ENCODE measurements at regions not wholly inside any gene's neighbourhood (a gene's known extent, or its start where the extent isn't known, plus 50 kb on each side); places are given as distances from the start of the nearest gene placed in this dataset.

DNA sequence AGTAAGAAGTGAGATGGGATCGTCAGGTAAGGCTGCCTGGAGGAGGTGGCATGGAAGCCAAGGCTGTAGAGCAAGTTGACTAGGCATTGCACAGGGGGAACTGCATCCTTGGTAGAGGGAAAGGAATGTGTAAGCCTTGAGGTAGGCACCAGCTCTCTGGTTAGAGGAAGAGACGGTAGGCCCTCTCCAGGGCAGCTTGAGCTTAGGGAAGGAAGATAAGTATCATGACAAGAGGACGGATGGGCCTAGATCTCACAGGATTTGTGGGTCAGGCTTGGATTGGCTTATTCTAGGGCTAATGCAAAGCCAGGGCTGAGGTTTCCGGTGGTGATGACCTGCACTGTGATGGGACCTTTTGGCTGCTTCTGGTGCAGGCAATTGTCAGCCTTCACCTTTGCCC lies 1035.8 kb downstream of the TBC1D22A start:
- POLR2A ChIA-PET: no interaction called here
- ATAC-seq (no peak), DNase-seq (no peak)
- Mint-ChIP-seq H3K27ac (no peak overlapping the region), H3K4me1 (peaks cover 0 to 3% (median 0%) of the 10 kb centered on the region in 4 donors), H3K36me3 (peaks cover 0 to 9% (median 0%) of the 10 kb centered on the region in 3 donors), H3K9me3 (peaks cover 0 to 10% (median 0%) of the 10 kb centered on the region in 9 donors), H3K4me3 (no peak overlapping the region), H3K27me3 (peaks cover 0 to 47% (median 12%) of the 10 kb centered on the region in 5 donors)

- Mint-ChIP-seq H3K4me1 (peaks cover 0 to 3% (median 0%) of the 10 kb centered on the region in 4 donors), H3K27ac (no peak overlapping the region), H3K27me3 (peaks cover 0 to 40% (median 12%) of the 10 kb centered on the region in 5 donors), H3K9me3 (peaks cover 0 to 10% (median 0%) of the 10 kb centered on the region in 9 donors), H3K36me3 (peaks cover 0 to 9% (median 0%) of the 10 kb centered on the region in 3 donors), H3K4me3 (no peak overlapping the region)
- ATAC-seq (no peak), DNase-seq (no peak)
- POLR2A ChIA-PET: no interaction called here
Observed at GRCh38 chr22:47797342-47797945, 1035.0 kb downstream of the TBC1D22A start.

- DNase-seq (no peak), ATAC-seq (no peak)
- peaks cover 0 to 28% (median 6%) of the 10 kb centered on the region in 5 donors for H3K27me3 Mint-ChIP-seq
- H3K9me3 Mint-ChIP-seq: peaks cover 0 to 10% (median 0%) of the 10 kb centered on the region in 9 donors
- POLR2A ChIA-PET: no interaction called here
- no peaks in the 10 kb centered on the region for H3K4me1 Mint-ChIP-seq
- peaks cover 0 to 9% (median 0%) of the 10 kb centered on the region in 3 donors for H3K36me3 Mint-ChIP-seq
- no peak overlapping the region for H3K27ac Mint-ChIP-seq
- no peak overlapping the region for H3K4me3 Mint-ChIP-seq
Observed at GRCh38 chr22:47796128-47796908, 1033.9 kb downstream of the TBC1D22A start.

DNA sequence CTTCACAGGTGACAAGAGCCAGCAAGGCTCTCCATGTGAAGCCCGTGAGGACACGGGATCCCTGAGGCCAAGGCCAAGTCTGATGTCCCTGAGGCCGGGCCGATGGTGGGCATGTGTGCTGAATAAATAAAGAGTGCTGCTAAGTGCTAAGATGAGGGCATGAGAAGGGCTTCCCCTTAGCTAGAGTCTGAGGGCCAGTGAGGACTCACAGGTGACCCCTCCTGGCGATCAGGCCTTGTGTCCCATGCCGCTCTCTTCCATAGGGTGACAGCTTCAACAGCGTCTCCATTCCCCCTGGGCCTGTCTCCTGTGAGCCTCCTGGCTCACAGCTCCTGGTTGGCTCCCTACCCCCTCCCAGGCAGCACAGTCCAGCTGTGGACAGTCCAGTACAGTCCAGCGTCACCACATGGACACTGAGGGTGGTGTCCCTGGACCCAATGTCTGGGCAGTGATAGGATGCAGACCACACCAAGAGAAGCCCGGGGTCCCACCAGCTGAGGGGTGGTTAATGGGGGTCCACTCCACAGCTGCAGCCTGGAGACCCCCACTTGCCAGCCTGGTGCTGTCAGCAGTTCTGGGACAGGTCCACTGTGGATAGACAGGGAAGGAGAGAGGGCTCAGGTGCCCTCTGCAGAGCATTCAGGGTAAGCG lies 1033.2 kb downstream of the TBC1D22A start:
- no peak overlapping the region for H3K4me3 Mint-ChIP-seq
- POLR2A ChIA-PET: no interaction called here

DNA sequence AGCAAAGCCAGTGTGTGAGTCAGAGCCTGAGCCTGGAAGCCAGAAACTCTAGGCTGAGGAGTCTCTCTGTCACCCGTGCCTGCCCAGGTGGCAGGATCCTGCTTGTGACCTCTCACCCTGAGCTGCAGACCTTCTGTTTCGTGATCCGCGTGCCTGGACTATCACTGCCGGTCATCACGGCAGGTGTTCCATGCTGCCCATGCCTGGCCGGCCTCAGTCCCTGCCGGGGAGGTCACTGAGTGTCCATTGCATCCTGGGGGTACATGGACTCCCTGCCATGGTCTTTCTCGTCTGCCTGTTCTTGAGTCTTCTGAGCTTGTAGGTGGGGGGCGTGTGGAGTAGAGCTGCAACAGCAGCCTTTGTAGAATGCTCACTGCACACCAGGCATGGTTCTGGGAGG lies 1032.4 kb downstream of the TBC1D22A start:
- Mint-ChIP-seq H3K4me1 (no peaks in the 10 kb centered on the region), H3K9me3 (peaks cover 0 to 10% (median 0%) of the 10 kb centered on the region in 9 donors), H3K27ac (no peak overlapping the region), H3K27me3 (peaks cover 0 to 27% (median 6%) of the 10 kb centered on the region in 5 donors), H3K36me3 (peaks cover 0 to 9% (median 0%) of the 10 kb centered on the region in 3 donors), H3K4me3 (no peak overlapping the region)
- ATAC-seq: no peak
- no peak for DNase-seq
- POLR2A ChIA-PET: no interaction called here

More for the DNA sequence above, 1033.2 kb downstream of the TBC1D22A start:
- H3K27ac Mint-ChIP-seq: peak overlapping the region in 1 of 10 donors; percentile 31
- ATAC-seq (no peak), DNase-seq (no peak)
- no peaks in the 10 kb centered on the region for H3K4me1 Mint-ChIP-seq
- peaks cover 0 to 10% (median 0%) of the 10 kb centered on the region in 9 donors for H3K9me3 Mint-ChIP-seq
- H3K27me3 Mint-ChIP-seq: peaks cover 0 to 27% (median 6%) of the 10 kb centered on the region in 5 donors
- H3K36me3 Mint-ChIP-seq: peaks cover 0 to 9% (median 0%) of the 10 kb centered on the region in 3 donors

- POLR2A ChIA-PET: no interaction called here
- Mint-ChIP-seq H3K27ac (peak overlapping the region in 1 of 10 donors; percentile 1), H3K4me3 (no peak overlapping the region), H3K4me1 (no peaks in the 10 kb centered on the region), H3K27me3 (peaks cover 0 to 26% (median 6%) of the 10 kb centered on the region in 5 donors), H3K36me3 (peaks cover 0 to 6% (median 0%) of the 10 kb centered on the region in 3 donors), H3K9me3 (peaks cover 0 to 5% (median 0%) of the 10 kb centered on the region in 9 donors)
- no peak for ATAC-seq
- DNase-seq: peak in 1 of 10 donors; percentile 8
Observed at GRCh38 chr22:47793304-47794101, 1031.1 kb downstream of the TBC1D22A start.

DNA sequence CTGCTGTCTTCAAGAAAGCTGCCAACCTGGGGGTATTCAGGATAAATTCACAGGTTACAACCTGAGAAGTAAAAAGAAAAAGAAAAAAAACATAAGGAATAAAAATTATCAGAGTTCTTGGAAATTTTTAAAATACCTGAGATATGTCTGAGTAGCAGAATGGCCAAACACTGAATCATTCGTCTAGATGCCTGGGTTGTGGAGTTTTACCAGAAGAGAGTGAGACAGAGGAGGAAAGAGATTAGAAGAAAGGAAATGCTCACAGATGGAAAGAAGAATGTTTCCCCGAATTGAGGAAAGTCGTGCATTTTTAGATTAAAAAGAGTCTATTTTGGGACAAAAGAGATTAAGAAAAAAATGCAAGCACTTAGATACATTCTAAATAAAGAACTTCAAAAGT lies 1026.7 kb downstream of the TBC1D22A start:
- ATAC-seq (no peak), DNase-seq (no peak)
- Mint-ChIP-seq H3K36me3 (peaks cover 0 to 9% (median 0%) of the 10 kb centered on the region in 3 donors), H3K4me3 (no peak overlapping the region), H3K9me3 (peaks cover 0 to 15% (median 0%) of the 10 kb centered on the region in 9 donors), H3K4me1 (no peaks in the 10 kb centered on the region), H3K27me3 (peaks cover 5 to 35% (median 20%) of the 10 kb centered on the region in 5 donors), H3K27ac (no peak overlapping the region)
- POLR2A ChIA-PET: no interaction called here

GRCh38 chr22:47788461-47788860 lies 1026.0 kb downstream of the TBC1D22A start:
- H3K27me3 Mint-ChIP-seq: peaks cover 5 to 42% (median 23%) of the 10 kb centered on the region in 5 donors

GRCh38 chr22:47787501-47788227 lies 1025.2 kb downstream of the TBC1D22A start:
- H3K27me3 Mint-ChIP-seq: peaks cover 5 to 43% (median 23%) of the 10 kb centered on the region in 5 donors
- no peak for ATAC-seq
- DNase-seq: no peak
- POLR2A ChIA-PET: no interaction called here
- H3K9me3 Mint-ChIP-seq: peaks cover 0 to 15% (median 0%) of the 10 kb centered on the region in 9 donors
- H3K27ac Mint-ChIP-seq: no peak overlapping the region
- no peak overlapping the region for H3K4me3 Mint-ChIP-seq
- H3K4me1 Mint-ChIP-seq: no peaks in the 10 kb centered on the region
- peaks cover 0 to 9% (median 0%) of the 10 kb centered on the region in 3 donors for H3K36me3 Mint-ChIP-seq

More at GRCh38 chr22:47788461-47788860, 1026.0 kb downstream of the TBC1D22A start:
- peaks cover 0 to 15% (median 0%) of the 10 kb centered on the region in 9 donors for H3K9me3 Mint-ChIP-seq
- no peak overlapping the region for H3K27ac Mint-ChIP-seq
- DNase-seq: no peak
- ATAC-seq: no peak
- no peak overlapping the region for H3K4me3 Mint-ChIP-seq
- H3K36me3 Mint-ChIP-seq: peaks cover 0 to 9% (median 0%) of the 10 kb centered on the region in 3 donors
- no peaks in the 10 kb centered on the region for H3K4me1 Mint-ChIP-seq
- POLR2A ChIA-PET: no interaction called here

GRCh38 chr22:47786650-47787290 lies 1024.3 kb downstream of the TBC1D22A start:
- no peak for ATAC-seq
- Mint-ChIP-seq H3K4me1 (no peaks in the 10 kb centered on the region), H3K27ac (no peak overlapping the region), H3K4me3 (no peak overlapping the region), H3K9me3 (peaks cover 0 to 15% (median 3%) of the 10 kb centered on the region in 9 donors), H3K36me3 (peaks cover 0 to 9% (median 0%) of the 10 kb centered on the region in 3 donors), H3K27me3 (peaks cover 5 to 52% (median 30%) of the 10 kb centered on the region in 5 donors)
- POLR2A ChIA-PET: no interaction called here
- DNase-seq: no peak

GRCh38 chr22:47784991-47785390 lies 1022.5 kb downstream of the TBC1D22A start:
- Mint-ChIP-seq H3K9me3 (peaks cover 0 to 15% (median 3%) of the 10 kb centered on the region in 9 donors), H3K36me3 (peaks cover 0 to 9% (median 0%) of the 10 kb centered on the region in 3 donors), H3K4me1 (no peaks in the 10 kb centered on the region), H3K27ac (no peak overlapping the region), H3K27me3 (peaks cover 5 to 58% (median 36%) of the 10 kb centered on the region in 5 donors), H3K4me3 (no peak overlapping the region)
- ATAC-seq (no peak), DNase-seq (no peak)
- POLR2A ChIA-PET: no interaction called here

All from naive thymus-derived CD8-positive, alpha-beta T cell (primary cell).